GM21381 (cell line): ENCODE measurements at regions not wholly inside any gene's neighbourhood (a gene's known extent, or its start where the extent isn't known, plus 50 kb on each side); places are given as distances from the start of the nearest gene placed in this dataset.

Experiments
- ATAC-seq: cut with Tn5 transposase; IDR thresholded peaks from one replicate; pipeline ENCODE4 v1.9.1; 2021; ENCODE audit warnings: mild to moderate bottlenecking, moderate library complexity; ENCODE audit not compliant: unreplicated experiment

- ATAC-seq, result no peak
These were observed 154.7 kb downstream of the KTN1 start for GRCh38 chr14:55734731-55735130.

DNA sequence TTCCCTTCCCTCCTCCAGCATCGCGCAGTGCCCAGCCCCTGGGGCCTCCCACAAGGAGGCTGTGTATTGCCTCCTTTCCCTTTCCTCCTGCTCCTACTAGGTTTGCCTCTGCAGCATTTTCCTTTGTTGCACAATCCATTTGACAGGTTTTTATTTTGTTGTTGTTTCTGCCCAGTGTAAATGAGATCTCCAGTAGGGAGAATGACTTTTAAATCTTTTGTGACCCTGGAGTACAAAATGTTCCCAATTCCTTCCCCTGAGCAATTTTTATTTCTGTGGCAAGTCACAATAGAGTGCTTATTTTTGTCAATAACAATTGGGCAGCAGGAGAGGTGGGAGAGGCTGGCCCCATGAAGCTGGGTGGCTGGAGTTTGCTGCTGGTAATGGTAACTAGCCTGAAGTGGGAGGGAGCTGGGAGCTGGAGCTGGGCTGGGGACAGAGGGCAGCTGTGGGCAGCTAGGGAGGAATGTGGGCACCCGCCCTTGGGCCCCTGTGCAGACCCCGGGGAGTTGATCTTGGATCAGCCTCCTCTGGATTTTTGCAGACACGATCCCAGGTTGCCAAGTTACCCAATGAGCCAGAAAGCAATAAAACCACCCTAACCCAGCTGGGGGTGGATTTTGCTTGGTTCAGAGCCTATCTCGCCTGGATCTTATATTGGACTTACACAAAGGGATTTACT lies 160.1 kb downstream of the KTN1 start:
- ATAC-seq, result no peak

DNA sequence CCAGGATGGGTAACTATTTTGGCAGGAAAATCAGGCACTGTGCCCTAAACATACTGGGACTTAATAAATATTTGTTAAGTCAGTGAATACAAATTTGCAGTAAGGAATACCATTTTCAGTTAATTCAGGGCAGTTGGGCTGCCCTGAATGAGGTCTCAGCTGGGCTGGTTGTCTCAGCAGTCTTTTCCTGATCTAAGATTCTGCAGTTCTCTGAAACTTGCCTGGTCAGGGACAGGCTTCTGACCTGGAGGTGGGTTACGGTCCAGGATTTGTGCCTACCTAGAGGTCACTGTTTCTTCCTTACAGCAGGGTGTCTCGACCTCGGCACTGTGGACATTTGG lies 160.6 kb downstream of the KTN1 start:
- no peak for ATAC-seq

GRCh38 chr14:55741240-55741639 lies 161.2 kb downstream of the KTN1 start:
- ATAC-seq, result no peak

DNA sequence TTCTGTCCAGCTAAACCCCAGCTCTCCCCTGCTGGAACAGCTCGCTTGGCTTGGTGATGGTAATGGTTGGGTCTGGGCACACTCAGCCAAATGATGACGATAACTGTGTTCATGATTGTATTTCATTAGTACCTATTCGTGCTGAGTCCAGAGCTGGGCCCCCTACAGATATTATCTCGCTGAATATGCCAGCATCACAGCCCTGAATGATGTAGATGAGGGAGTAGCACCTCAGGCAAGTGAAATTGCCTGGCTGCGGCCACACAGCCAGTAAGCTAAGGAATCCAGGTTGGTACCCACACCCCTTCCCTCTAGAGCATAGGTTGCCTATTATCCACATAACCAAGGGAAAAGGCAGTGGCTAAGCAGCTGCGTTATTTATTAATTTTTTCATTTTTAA lies 163.5 kb downstream of the KTN1 start:
- no peak for ATAC-seq

- no peak for ATAC-seq
These were observed 164.3 kb downstream of the KTN1 start for GRCh38 chr14:55744321-55744720.

DNA sequence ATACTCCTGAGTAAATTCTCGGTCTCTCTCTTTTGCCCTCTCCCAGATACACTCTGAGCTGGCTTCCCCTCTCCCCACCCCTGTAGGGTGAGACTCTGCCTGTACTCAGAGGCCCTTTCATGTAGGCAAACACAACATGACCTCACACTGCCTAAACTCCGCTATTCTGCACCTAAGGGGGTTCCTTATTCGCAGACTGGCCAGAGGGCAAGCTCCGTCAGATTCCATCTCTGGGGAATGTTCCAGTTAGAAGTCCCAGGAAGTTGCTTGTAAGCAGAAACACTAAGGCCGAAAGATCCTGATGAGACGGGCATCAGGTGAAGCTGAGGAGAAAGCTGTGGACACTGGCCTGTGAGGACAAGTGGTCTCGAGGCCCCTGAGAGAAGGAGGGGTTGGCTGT lies 165.9 kb downstream of the KTN1 start:
- no peak for ATAC-seq

DNA sequence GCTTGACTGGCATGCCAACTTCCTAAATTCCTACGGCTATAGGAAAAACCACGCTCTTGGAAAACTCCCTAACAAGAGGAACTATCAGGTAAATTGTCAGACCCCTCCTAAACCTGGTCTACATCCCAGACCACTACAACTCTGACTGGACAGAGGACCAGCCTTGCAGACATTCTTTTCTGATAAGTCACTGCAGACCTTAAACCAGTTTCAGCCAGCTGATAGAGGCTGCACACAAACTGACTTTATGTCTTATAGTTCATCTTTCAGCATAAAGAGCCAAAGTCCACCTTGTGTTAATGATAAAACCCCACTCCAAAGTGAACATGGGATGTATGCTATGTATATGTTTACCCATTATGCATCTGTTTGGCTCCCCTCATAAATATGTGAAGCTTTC lies 166.6 kb downstream of the KTN1 start:
- no peak for ATAC-seq

- no peak for ATAC-seq
These were observed 167.2 kb downstream of the KTN1 start for GRCh38 chr14:55747186-55747585.

GRCh38 chr14:55749201-55749812 lies 169.3 kb downstream of the KTN1 start:
- ATAC-seq, result no peak

DNA sequence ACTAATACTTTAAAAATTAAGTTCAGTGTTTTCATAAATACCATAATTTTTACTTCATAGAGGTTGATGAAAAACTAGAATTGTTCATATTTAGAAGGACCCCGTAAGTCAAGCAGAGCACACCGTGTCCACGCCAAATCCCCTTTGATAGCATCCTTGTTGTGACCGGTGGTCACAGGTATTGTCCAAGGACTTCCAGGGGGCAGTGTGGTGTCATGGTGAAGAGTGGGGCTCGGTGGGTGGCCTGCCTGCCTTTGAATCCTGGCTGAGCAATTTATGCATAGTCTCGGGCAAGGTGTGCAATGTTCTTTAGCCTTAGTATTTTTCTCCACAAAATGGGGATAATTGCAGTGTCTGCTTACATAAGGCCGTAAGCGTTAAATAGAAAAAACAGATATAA lies 169.9 kb downstream of the KTN1 start:
- no peak for ATAC-seq

GRCh38 chr14:55752580-55753390 lies 172.8 kb downstream of the KTN1 start:
- no peak for ATAC-seq

DNA sequence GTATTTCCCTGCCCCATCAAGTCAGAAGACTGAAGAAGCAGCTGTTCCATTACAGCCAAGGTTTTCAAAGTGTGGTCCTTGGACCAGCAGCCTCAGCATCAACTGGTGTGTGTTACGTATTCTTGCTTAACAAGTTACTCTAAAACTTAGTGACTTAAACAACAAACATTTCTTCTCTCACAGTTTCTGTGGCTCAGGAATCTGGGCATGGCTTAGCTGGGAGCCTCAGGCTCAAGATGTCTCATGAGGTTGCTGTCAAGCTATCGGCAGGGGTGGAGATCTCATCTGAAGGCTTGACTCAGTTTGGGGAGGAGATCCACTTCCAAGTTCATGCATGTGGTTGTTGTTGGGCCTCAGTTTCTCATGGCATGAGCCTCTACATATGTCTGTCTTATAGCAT lies 174.5 kb downstream of the KTN1 start:
- no peak for ATAC-seq

DNA sequence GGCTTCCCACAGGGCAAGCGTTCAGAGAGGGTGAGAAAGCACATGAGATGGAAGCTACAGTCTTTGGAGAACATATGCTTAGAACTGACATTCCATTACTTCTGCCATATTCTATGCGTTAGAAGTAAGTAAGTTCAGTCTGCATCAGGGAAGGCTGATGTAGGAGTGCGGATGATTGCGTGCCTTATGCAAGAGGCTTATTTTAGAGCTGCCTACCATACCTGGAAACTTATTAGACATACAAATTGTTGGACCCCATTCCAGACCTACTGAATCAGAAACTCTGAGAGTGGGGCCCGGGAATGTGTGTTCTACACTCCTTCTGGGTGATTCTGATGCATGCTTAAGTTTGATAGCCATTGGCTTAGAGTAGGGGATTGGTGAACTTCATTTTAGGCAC lies 174.9 kb downstream of the KTN1 start:
- no peak for ATAC-seq

GRCh38 chr14:55756078-55756477 lies 176.1 kb downstream of the KTN1 start:
- no peak for ATAC-seq

GRCh38 chr14:55756557-55756956 lies 176.6 kb downstream of the KTN1 start:
- ATAC-seq, result no peak

DNA sequence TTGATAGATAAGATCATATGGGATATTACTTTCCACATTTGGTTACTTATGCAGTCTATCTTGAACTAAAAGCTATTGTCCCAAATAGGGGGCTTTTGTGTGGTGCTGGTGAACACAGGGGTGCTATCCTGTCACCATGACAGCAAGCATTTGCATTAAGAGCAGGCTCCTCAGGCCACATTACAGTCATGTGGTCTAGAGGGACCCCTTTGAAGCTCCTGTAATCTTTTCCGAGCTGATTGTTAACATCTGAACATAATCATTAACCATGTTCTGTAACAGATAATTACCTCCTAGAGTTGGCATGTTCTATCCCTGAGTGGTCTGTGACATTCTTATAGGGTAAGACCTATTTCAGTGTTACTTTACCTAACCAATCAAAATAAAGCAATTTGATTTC lies 178.8 kb downstream of the KTN1 start:
- ATAC-seq, result no peak

GRCh38 chr14:55760789-55761566 lies 181.0 kb downstream of the KTN1 start:
- no peak for ATAC-seq

- no peak for ATAC-seq
These were observed 181.6 kb downstream of the KTN1 start for GRCh38 chr14:55761651-55762050.

DNA sequence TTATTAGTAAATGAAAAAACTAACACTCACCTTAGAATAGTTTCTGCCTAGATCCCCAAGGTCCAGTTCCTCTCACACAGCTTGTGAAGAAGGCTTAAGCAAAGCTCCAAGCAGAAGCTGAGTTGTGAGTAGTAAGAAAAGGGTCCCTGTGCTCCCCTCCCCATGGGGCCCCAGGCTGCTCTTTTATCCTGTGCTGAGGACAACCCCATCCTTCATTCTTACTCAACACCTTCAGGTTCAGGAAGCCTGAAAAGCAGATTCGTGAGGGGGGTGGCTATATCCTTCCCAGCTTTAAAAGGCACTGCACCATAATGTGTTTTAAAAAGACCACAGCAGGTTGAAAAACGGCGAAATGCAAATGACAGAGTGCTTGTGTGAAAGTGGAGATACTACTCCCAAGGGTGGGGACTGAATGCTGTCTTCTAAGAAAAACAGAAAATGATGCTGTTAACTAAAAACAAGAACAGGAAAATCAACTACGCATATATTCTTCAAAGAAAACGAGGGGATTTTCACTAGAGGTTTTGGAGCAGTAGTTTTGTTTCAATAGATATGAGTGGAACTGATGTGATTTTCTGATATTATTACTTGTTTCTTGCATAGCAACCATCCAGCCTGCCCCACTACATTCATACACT lies 182.7 kb downstream of the KTN1 start:
- no peak for ATAC-seq

DNA sequence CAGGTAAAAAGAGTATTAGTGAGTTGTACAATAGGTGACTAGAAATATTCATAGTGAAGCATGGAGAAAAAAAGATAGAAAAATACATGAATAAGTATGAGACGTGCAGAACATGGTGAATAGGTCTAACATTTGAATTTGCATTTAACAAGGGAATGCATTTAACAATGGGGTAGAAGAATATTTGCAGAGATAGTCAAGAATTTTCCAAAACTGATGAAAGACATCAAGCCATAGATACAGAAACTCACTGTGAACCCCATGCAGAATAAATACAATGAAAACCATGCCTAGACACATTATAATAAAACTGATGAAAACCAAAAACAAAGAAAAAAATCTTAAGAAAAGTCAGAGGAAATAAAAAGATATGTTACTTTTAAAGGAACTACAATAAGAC lies 184.8 kb downstream of the KTN1 start:
- no peak for ATAC-seq
